Activated CD4-positive, alpha-beta T cell treated with anti-CD3 and anti-CD28 coated beads, Interleukin-2, Interleukin-6, amounts not matched to agents 100 ng/mL and 50 ng/mL, durations not matched to agents 16 hours and 8 hours (primary cell): ENCODE measurements at regions not wholly inside any gene's neighbourhood (a gene's known extent, or its start where the extent isn't known, plus 50 kb on each side); places are given as distances from the start of the nearest gene placed in this dataset.

ENCODE experiments used
- DNase-seq: peaks from one replicate; pipeline ENCODE4 v3.0.0-alpha.2; 2020

- DNase-seq, result no peak
Measured at GRCh38 chr12:90301561-90302133, 593.0 kb upstream of the ATP2B1 start.

- no peak for DNase-seq
Measured at GRCh38 chr12:90301095-90301494, 592.5 kb upstream of the ATP2B1 start.

- no peak for DNase-seq
Measured at GRCh38 chr12:90299666-90300065, 591.0 kb upstream of the ATP2B1 start.

GRCh38 chr12:90299121-90299520 lies 590.5 kb upstream of the ATP2B1 start:
- peak; percentile 33 for DNase-seq

- no peak for DNase-seq
Measured at GRCh38 chr12:90298289-90298948, 589.8 kb upstream of the ATP2B1 start.

- DNase-seq, result no peak
Measured at GRCh38 chr12:90295858-90296257, 587.2 kb upstream of the ATP2B1 start.

GRCh38 chr12:90292183-90292582 lies 583.5 kb upstream of the ATP2B1 start:
- DNase-seq, result no peak

GRCh38 chr12:90290980-90291975 lies 582.6 kb upstream of the ATP2B1 start:
- no peak for DNase-seq

GRCh38 chr12:90287585-90287984 lies 578.9 kb upstream of the ATP2B1 start:
- DNase-seq, result no peak

- no peak for DNase-seq
Measured at GRCh38 chr12:90281154-90281868, 572.7 kb upstream of the ATP2B1 start.

- peak; percentile 56 for DNase-seq
Measured at GRCh38 chr12:90280564-90281058, 572.0 kb upstream of the ATP2B1 start.

GRCh38 chr12:90280033-90280432 lies 571.4 kb upstream of the ATP2B1 start:
- DNase-seq, result peak; percentile 8

GRCh38 chr12:90275088-90275487 lies 566.5 kb upstream of the ATP2B1 start:
- DNase-seq, result no peak

GRCh38 chr12:90274407-90274806 lies 565.8 kb upstream of the ATP2B1 start:
- DNase-seq, result no peak

GRCh38 chr12:90268574-90268973 lies 559.9 kb upstream of the ATP2B1 start:
- DNase-seq, result no peak

- DNase-seq, result no peak
Measured at GRCh38 chr12:90262251-90262650, 553.6 kb upstream of the ATP2B1 start.

GRCh38 chr12:90261283-90261682 lies 552.6 kb upstream of the ATP2B1 start:
- DNase-seq, result no peak

GRCh38 chr12:90260136-90260535 lies 551.5 kb upstream of the ATP2B1 start:
- DNase-seq, result no peak

GRCh38 chr12:90257927-90258624 lies 549.4 kb upstream of the ATP2B1 start:
- DNase-seq, result no peak

GRCh38 chr12:90254796-90255195 lies 546.2 kb upstream of the ATP2B1 start:
- no peak for DNase-seq

- DNase-seq, result peak; percentile 75
Measured at GRCh38 chr12:90253674-90254181, 545.1 kb upstream of the ATP2B1 start.

- no peak for DNase-seq
Measured at GRCh38 chr12:90253136-90253535, 544.5 kb upstream of the ATP2B1 start.
